H9 (cell line): ENCODE measurements at regions not wholly inside any gene's neighbourhood (a gene's known extent, or its start where the extent isn't known, plus 50 kb on each side); places are given as distances from the start of the nearest gene placed in this dataset.

Source experiments
- DNase-seq: peaks from one replicate; pipeline ENCODE4 v3.0.0-alpha.2; 2017
- H2AFZ ChIP-seq: one replicate; pipeline ENCODE4 v1.6.1; 2013; ENCODE audit warnings: mild to moderate bottlenecking, low read length, control low read depth, moderate library complexity
- H2AK5ac ChIP-seq: 2 replicates; pipeline ENCODE4 v1.6.1; 2013; ENCODE audit warnings: low read length, control low read depth, mixed read lengths; ENCODE audit not compliant: insufficient read length
- H2BK120ac ChIP-seq: one replicate; pipeline ENCODE4 v1.6.1; 2013; ENCODE audit warnings: low read depth, mild to moderate bottlenecking, low read length, control low read depth, inconsistent platforms; ENCODE audit not compliant: poor library complexity, severe bottlenecking
- H2BK12ac ChIP-seq: 2 replicates; pipeline ENCODE4 v1.6.1; 2013; ENCODE audit warnings: low read length, control low read depth, mixed read lengths, low read depth; ENCODE audit not compliant: insufficient read length
- H2BK15ac ChIP-seq: 2 replicates; pipeline ENCODE4 v1.6.1; 2013; ENCODE audit warnings: low read depth, low read length, control low read depth
- H2BK20ac ChIP-seq: one replicate; pipeline ENCODE4 v1.6.1; 2013; ENCODE audit warnings: low read depth, mild to moderate bottlenecking, low read length, control low read depth, inconsistent platforms; ENCODE audit not compliant: poor library complexity, severe bottlenecking
- H2BK5ac ChIP-seq: 2 replicates; pipeline ENCODE4 v1.6.1; 2013; ENCODE audit warnings: low read length, control low read depth, mixed read lengths; ENCODE audit not compliant: insufficient read length
- H3K14ac ChIP-seq: 2 replicates; pipeline ENCODE4 v1.6.1; 2013; ENCODE audit warnings: low read length, control low read depth; ENCODE audit not compliant: insufficient read depth
- H3K18ac ChIP-seq: 2 replicates; pipeline ENCODE4 v1.6.1; 2013; ENCODE audit warnings: low read depth, mild to moderate bottlenecking, mixed read lengths, low read length, control low read depth; ENCODE audit not compliant: insufficient read length
- H3K23ac ChIP-seq: 2 replicates; pipeline ENCODE4 v1.6.1; 2013; ENCODE audit warnings: low read length, control low read depth, mixed read lengths, low read depth; ENCODE audit not compliant: insufficient read length
- H3K23me2 ChIP-seq: 2 replicates; pipeline ENCODE4 v1.6.1; 2013; ENCODE audit warnings: low read depth, mild to moderate bottlenecking, mixed read lengths, low read length, control low read depth; ENCODE audit not compliant: insufficient read length, poor library complexity, severe bottlenecking
- H3K27ac ChIP-seq: 2 replicates; pipeline ENCODE4 v1.5.1; 2013; ENCODE audit warnings: low read length, control low read depth, mixed read lengths, low read depth; ENCODE audit not compliant: insufficient read length
- H3K27me3 ChIP-seq: 2 replicates; pipeline ENCODE4 v1.6.1; 2013; ENCODE audit warnings: low read length, control low read depth, inconsistent platforms; ENCODE audit not compliant: insufficient read depth
- H3K4ac ChIP-seq: 2 replicates; pipeline ENCODE4 v1.6.1; 2013; ENCODE audit warnings: low read depth, mild to moderate bottlenecking, control low read depth, inconsistent platforms, low read length, moderate library complexity
- H3K4me1 ChIP-seq: 2 replicates; pipeline ENCODE4 v1.6.1; 2013; ENCODE audit warnings: low read length, control low read depth, inconsistent platforms; ENCODE audit not compliant: insufficient read depth
- H3K4me2 ChIP-seq: 2 replicates; pipeline ENCODE4 v1.6.1; 2013; ENCODE audit warnings: low read length, control low read depth, mixed read lengths; ENCODE audit not compliant: insufficient read length, insufficient read depth
- H3K56ac ChIP-seq: 2 replicates; pipeline ENCODE4 v1.6.1; 2013; ENCODE audit warnings: low read depth, mild to moderate bottlenecking, mixed read lengths, low read length, control low read depth; ENCODE audit not compliant: insufficient read length
- H3K79me1 ChIP-seq: 2 replicates; pipeline ENCODE4 v1.6.1; 2013; ENCODE audit warnings: low read depth, mild to moderate bottlenecking, moderate library complexity, low read length, control low read depth, inconsistent platforms; ENCODE audit not compliant: insufficient read depth, poor library complexity, severe bottlenecking
- H3K79me2 ChIP-seq: 2 replicates; pipeline ENCODE4 v1.6.1; 2013; ENCODE audit warnings: low read length, control low read depth, inconsistent platforms; ENCODE audit not compliant: insufficient read depth
- H3K9ac ChIP-seq: 2 replicates; pipeline ENCODE4 v1.6.1; 2013; ENCODE audit warnings: low read length, control low read depth, mixed read lengths; ENCODE audit not compliant: insufficient read length; ENCODE audit errors: extremely low read depth
- H3K9me3 ChIP-seq: one replicate; pipeline ENCODE4 v1.6.1; 2013; ENCODE audit warnings: low read depth, low read length, inconsistent platforms; ENCODE audit not compliant: control insufficient read depth
- H3T11ph ChIP-seq: one replicate; pipeline ENCODE4 v1.6.1; 2013; ENCODE audit warnings: mild to moderate bottlenecking, low read length, control low read depth, inconsistent platforms
- H4K20me1 ChIP-seq: one replicate; pipeline ENCODE4 v1.6.1; 2013; ENCODE audit not compliant: control insufficient read depth, insufficient read length, insufficient read depth
- H4K5ac ChIP-seq: 2 replicates; pipeline ENCODE4 v1.6.1; 2013; ENCODE audit warnings: low read depth, mild to moderate bottlenecking, mixed read lengths, low read length, control low read depth; ENCODE audit not compliant: insufficient read length
- H4K8ac ChIP-seq: replicated peaks from 2 replicates; pipeline ENCODE4 v1.6.1; 2013; ENCODE audit warnings: low read length, control low read depth, mixed read lengths, low read depth; ENCODE audit not compliant: insufficient read length
- H4K91ac ChIP-seq: 2 replicates; pipeline ENCODE4 v1.6.1; 2013; ENCODE audit warnings: low read depth, mild to moderate bottlenecking, moderate library complexity, mixed read lengths, low read length, control low read depth; ENCODE audit not compliant: insufficient read length
- H3K27ac Mint-ChIP-seq, 3 experiments: 2 replicates in 2 of 3; 3 replicates in 1 of 3; pipeline ENCODE4 v1.8.0; 2020 to 2021; ENCODE audit warnings: mixed read lengths in 3 of 3, mild to moderate bottlenecking in 1 of 3, moderate library complexity in 1 of 3
- H3K27me3 Mint-ChIP-seq: 2 replicates; pipeline ENCODE4 v1.8.0; 2021; ENCODE audit warnings: low read depth, mild to moderate bottlenecking, moderate library complexity, mixed read lengths
- H3K36me3 Mint-ChIP-seq, 3 experiments: 2 replicates in 2 of 3; 3 replicates in 1 of 3; pipeline ENCODE4 v1.8.0; 2020 to 2021; ENCODE audit warnings: low read depth in 3 of 3, mixed read lengths in 3 of 3; ENCODE audit not compliant: insufficient read depth in 1 of 3
- H3K4me1 Mint-ChIP-seq, 2 experiments: 2 replicates each; pipeline ENCODE4 v1.8.0; 2020; ENCODE audit warnings: mixed read lengths in 2 of 2
- H3K4me3 Mint-ChIP-seq, 2 experiments: 2 replicates in 1 of 2; 3 replicates in 1 of 2; pipeline ENCODE4 v1.8.0; 2020 to 2021; ENCODE audit warnings: mild to moderate bottlenecking in 2 of 2, mixed read lengths in 2 of 2, moderate library complexity in 1 of 2
- H3K9me3 Mint-ChIP-seq, 2 experiments: 2 replicates in 1 of 2; 3 replicates in 1 of 2; pipeline ENCODE4 v1.8.0; 2020; ENCODE audit warnings: mild to moderate bottlenecking in 2 of 2, mixed read lengths in 2 of 2, moderate library complexity in 1 of 2
- WGBS: extraction: QIAGEN DNeasy Blood & Tissue Kit; methylation state at CpG from one replicate; pipeline ENCODE4 v1.1.7; 2013; ENCODE audit warnings: missing lambda C conversion rate, low lambda C conversion rate, mixed read lengths; ENCODE audit not compliant: insufficient read length; ENCODE audit errors: extremely low coverage; 5-methylcytosine and 5-hydroxymethylcytosine counted together
- TF ChIP-seq, protein P1 (sequence below): fragments of 200-600 bp; sonication (generic); conservative IDR thresholded peaks from 3 replicates; pipeline ENCODE4 v1.8.0; 2021; ENCODE audit warnings: antibody characterized with exemption, mild to moderate bottlenecking

DNA sequence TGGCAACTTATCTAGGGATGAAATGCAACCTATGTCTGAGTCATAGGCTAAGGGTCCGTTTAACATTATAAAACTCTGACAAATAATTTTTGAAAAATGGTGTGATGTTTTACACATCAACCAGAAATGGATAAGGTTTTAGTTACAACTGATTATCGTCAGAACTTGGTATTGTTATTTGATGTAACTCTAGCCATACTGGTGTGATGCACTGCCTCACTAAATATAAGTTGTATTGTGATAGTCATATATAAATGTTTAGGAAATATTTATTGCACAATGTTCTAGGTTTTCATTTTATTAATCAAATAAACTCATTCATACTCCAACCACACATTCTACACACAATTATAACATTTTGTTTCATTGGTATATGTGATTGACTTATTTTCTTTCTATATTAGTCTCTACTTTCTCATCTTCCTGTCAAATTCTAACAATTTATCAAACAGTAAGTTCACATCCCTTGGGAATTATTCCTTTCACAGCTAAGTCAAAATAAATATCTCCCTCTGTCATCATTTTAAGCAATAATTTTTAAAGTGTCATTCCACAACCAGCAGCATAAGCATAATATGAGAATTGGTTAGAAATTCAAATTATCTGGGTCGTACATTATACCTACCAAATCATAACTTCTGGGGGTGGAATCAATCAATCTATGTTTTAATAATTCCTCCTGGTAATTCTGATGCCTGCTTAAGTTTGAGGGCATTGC is 873.9 kb downstream of the SLITRK1 start:
- Histone ChIP-seq H2BK12ac (no peak overlapping the region), H3K79me2 (no peaks in the 10 kb centered on the region), H2BK15ac (no peak overlapping the region), H3K23me2 (no peaks in the 10 kb centered on the region), H3K79me1 (no peaks in the 10 kb centered on the region), H3K4ac (no peak overlapping the region), H2AK5ac (no peak overlapping the region), H3K14ac (no peak overlapping the region), H3K9ac (no peak overlapping the region), H3K4me1 (no peaks in the 10 kb centered on the region), H2BK20ac (no peak overlapping the region), H3K27me3 (no peaks in the 10 kb centered on the region), H4K20me1 (no peaks in the 10 kb centered on the region), H3K27ac (no peak overlapping the region), H3K4me2 (no peak overlapping the region), H3K23ac (no peak overlapping the region), H4K5ac (no peak overlapping the region), H2BK5ac (no peak overlapping the region), H4K8ac (no peak overlapping the region), H3T11ph (no peak overlapping the region), H3K56ac (no peak overlapping the region), H3K18ac (no peak overlapping the region), H2AFZ (no peak overlapping the region), H3K9me3 (no peaks in the 10 kb centered on the region), H4K91ac (no peak overlapping the region), H2BK120ac (no peak overlapping the region)
- no peaks in the 10 kb centered on the region for H3K36me3 Mint-ChIP-seq
- no CpG with 5 or more reads among the region's 3 CpGs for WGBS
- H3K9me3 Mint-ChIP-seq: no peaks in the 10 kb centered on the region
- no peaks in the 10 kb centered on the region for H3K4me1 Mint-ChIP-seq
- no peak overlapping the region for H3K4me3 Mint-ChIP-seq
- no peak for DNase-seq
- no peak overlapping the region for H3K27ac Mint-ChIP-seq
- H3K27me3 Mint-ChIP-seq: no peaks in the 10 kb centered on the region
- TF ChIP-seq, protein P1, sequence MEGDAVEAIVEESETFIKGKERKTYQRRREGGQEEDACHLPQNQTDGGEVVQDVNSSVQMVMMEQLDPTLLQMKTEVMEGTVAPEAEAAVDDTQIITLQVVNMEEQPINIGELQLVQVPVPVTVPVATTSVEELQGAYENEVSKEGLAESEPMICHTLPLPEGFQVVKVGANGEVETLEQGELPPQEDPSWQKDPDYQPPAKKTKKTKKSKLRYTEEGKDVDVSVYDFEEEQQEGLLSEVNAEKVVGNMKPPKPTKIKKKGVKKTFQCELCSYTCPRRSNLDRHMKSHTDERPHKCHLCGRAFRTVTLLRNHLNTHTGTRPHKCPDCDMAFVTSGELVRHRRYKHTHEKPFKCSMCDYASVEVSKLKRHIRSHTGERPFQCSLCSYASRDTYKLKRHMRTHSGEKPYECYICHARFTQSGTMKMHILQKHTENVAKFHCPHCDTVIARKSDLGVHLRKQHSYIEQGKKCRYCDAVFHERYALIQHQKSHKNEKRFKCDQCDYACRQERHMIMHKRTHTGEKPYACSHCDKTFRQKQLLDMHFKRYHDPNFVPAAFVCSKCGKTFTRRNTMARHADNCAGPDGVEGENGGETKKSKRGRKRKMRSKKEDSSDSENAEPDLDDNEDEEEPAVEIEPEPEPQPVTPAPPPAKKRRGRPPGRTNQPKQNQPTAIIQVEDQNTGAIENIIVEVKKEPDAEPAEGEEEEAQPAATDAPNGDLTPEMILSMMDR: no peak
